ENCODE measurements at regions not wholly inside any gene's neighbourhood (a gene's known extent, or its start where the extent isn't known, plus 50 kb on each side); places are given as distances from the start of the nearest gene placed in this dataset.

DNA sequence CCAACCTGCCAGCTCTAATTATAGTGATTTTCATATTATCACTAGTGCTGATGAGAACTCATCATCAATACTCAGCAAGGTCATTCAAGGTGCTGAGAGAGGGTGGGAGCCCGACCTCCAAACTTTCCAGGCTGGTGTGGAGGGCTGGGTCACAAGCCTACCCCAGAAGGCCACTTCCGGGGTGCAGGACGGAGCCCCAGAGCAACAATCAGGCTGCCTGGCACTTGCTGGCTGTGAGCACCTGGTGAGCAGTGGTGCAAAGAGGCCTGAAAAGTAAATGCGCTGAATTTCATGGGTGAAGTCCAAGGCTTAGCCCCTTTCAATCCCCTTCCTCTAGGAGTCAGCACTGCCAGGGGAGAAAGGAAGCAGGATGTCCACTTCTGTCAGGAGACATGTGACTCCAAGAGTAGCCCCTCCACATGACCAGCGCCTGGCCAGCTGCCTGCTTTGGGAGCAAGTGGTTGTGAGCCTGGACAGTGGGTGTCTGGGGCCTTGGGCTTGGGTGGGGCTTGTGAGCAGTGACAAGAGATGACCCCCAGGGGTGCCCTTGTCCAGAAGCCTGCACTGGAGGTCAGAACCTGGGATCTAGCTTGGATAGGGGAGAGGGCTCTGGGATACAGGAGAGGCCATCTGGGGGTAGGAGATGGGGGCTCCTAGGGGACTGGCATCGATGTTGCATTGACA, 165.0 kb upstream of the TLE3 start:
- no peaks in the 10 kb centered on the region for H3K36me3 ChIP-seq (ENCODE audit: control insufficient read depth, insufficient read depth, low read length)
- no peak overlapping the region for H3K27ac ChIP-seq (ENCODE audit: low read depth, low read length)
- H3K27me3 ChIP-seq (ENCODE audit: control insufficient read depth, insufficient read depth, low read length): no peaks in the 10 kb centered on the region
- peaks cover 19% of the 10 kb centered on the region for H3K4me1 ChIP-seq (ENCODE audit: control insufficient read depth, insufficient read depth, low read length)
- H3K9ac ChIP-seq (ENCODE audit: low read length): no peak overlapping the region
- no peaks in the 10 kb centered on the region for H3K9me3 ChIP-seq (ENCODE audit: control insufficient read depth, insufficient read depth, low read depth, low read length)
- no peak overlapping the region for H3K4me3 ChIP-seq (ENCODE audit: low read depth, low read length)

DNA sequence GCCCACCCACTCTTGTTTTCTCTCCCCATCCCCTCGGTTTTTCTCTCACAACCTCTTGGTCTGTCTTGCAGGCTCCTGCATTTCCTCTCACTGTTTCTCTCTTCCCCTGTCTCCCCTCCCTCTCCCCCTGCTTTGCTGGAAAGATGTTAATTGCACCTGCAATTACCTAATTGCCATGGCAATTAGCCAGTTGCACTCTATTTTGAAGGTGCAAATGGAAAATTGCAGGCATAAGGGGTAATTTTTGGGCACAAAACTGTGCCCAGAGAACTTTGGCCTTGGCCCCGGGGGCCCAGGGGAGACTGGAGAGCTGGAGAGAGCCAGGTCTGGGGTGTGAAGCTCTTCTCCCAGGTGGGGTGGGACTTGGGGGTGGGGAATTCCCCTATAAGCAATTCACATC, 164.5 kb upstream of the TLE3 start:
- no peak overlapping the region for H3K27ac ChIP-seq (ENCODE audit: low read depth, low read length)
- peaks cover 19% of the 10 kb centered on the region for H3K4me1 ChIP-seq (ENCODE audit: control insufficient read depth, insufficient read depth, low read length)
- no peak overlapping the region for H3K9ac ChIP-seq (ENCODE audit: low read length)

DNA sequence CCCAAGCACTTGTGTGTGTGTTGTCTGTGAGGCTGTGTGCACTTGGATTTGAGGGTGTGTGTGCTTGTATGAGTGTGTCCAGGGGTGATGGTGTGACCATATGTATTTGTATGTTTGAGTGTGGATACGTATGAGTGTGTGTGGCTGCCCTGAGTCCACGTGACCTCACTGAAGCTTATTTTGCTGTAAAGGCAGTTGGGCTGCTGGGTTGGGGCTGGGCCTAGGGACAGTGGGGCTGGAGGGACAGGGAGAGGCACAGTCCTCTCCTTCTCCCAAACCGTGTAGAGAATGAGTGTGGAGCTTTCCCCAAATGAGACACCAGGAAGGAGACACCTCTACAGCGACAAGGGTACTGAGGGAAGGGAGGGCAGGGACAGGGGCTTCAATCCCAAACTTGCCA, 163.4 kb upstream of the TLE3 start:
- Histone ChIP-seq H3K27me3 (ENCODE audit: control insufficient read depth, insufficient read depth, low read length) (no peaks in the 10 kb centered on the region), H3K4me1 (ENCODE audit: control insufficient read depth, insufficient read depth, low read length) (peaks cover 15% of the 10 kb centered on the region), H3K36me3 (ENCODE audit: control insufficient read depth, insufficient read depth, low read length) (no peaks in the 10 kb centered on the region), H3K9me3 (ENCODE audit: control insufficient read depth, insufficient read depth, low read depth, low read length) (no peaks in the 10 kb centered on the region), H3K9ac (ENCODE audit: low read length) (no peak overlapping the region), H3K27ac (ENCODE audit: low read depth, low read length) (no peak overlapping the region), H3K4me3 (ENCODE audit: low read depth, low read length) (no peak overlapping the region)

More for the DNA sequence above, 164.5 kb upstream of the TLE3 start:
- Histone ChIP-seq H3K9me3 (ENCODE audit: control insufficient read depth, insufficient read depth, low read depth, low read length) (no peaks in the 10 kb centered on the region), H3K36me3 (ENCODE audit: control insufficient read depth, insufficient read depth, low read length) (no peaks in the 10 kb centered on the region), H3K27me3 (ENCODE audit: control insufficient read depth, insufficient read depth, low read length) (no peaks in the 10 kb centered on the region), H3K4me3 (ENCODE audit: low read depth, low read length) (no peak overlapping the region)

DNA sequence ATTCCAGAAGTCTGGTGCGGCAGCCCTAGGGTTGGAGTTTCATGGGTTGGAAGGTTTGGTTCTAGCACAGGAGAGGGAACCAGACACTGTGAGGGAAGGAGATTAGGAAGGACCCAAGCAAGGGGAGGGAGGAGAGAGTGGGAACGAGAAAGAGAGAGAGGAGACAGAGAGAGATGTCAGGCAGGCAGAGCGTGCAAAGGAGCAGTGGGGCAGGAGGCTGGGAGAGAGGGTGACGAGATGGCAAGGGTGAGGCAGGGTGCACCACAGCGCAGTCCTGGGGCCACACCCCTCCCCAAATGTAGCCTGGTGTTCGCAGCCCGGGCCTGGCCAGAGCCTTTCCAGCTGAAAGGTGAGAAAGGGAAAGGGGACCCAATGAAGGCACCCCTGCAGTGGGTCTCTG, 162.9 kb upstream of the TLE3 start:
- H3K4me1 ChIP-seq (ENCODE audit: control insufficient read depth, insufficient read depth, low read length): peaks cover 15% of the 10 kb centered on the region
- H3K27ac ChIP-seq (ENCODE audit: low read depth, low read length): no peak overlapping the region
- no peaks in the 10 kb centered on the region for H3K27me3 ChIP-seq (ENCODE audit: control insufficient read depth, insufficient read depth, low read length)
- H3K36me3 ChIP-seq (ENCODE audit: control insufficient read depth, insufficient read depth, low read length): no peaks in the 10 kb centered on the region
- H3K9me3 ChIP-seq (ENCODE audit: control insufficient read depth, insufficient read depth, low read depth, low read length): no peaks in the 10 kb centered on the region
- H3K9ac ChIP-seq (ENCODE audit: low read length): no peak overlapping the region
- H3K4me3 ChIP-seq (ENCODE audit: low read depth, low read length): no peak overlapping the region

DNA sequence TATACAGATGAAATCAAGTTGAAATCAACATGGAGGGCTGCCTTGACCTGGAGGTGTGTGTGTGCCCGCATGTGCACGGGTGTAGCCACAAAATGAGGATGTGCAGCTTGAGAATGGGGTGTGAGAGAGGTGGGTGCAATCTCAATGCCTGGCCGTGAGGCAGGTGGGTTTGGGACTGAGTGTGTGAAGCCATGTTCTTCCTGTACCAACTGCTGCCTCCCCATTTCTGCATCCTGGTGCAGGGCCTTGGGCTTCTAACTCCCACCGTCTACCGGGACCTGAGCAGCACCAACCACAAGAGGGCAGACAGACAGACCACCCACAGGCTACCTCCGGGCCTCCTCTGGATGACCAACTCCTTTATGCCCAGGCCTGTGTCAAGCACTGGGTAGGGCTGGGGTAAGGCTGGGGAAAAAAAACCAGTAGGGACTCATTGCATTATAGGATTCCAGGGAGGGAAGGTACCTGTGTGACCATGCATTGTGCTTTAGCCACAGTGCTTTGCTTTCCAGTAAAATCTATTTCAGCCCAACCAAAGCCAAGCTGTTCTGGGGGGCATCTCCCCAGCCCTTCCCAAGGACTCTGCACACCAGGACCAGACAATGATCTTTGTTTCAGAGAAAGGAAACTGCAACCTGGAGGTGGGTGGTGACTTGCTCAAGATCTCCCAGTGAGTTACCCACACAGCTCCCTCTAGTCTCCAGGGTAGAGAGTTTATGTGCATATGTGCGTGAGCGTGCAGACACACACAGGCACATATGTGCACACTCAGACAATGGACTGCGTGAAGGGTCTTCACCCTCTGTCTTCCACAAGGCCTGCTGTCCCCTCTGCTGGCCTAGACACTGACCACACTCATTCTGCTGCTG, 162.2 kb upstream of the TLE3 start:
- peaks cover 15% of the 10 kb centered on the region for H3K4me1 ChIP-seq (ENCODE audit: control insufficient read depth, insufficient read depth, low read length)
- no peaks in the 10 kb centered on the region for H3K27me3 ChIP-seq (ENCODE audit: control insufficient read depth, insufficient read depth, low read length)
- no peak overlapping the region for H3K27ac ChIP-seq (ENCODE audit: low read depth, low read length)
- H3K9ac ChIP-seq (ENCODE audit: low read length): no peak overlapping the region
- H3K36me3 ChIP-seq (ENCODE audit: control insufficient read depth, insufficient read depth, low read length): no peaks in the 10 kb centered on the region
- H3K4me3 ChIP-seq (ENCODE audit: low read depth, low read length): no peak overlapping the region
- H3K9me3 ChIP-seq (ENCODE audit: control insufficient read depth, insufficient read depth, low read depth, low read length): no peaks in the 10 kb centered on the region

DNA sequence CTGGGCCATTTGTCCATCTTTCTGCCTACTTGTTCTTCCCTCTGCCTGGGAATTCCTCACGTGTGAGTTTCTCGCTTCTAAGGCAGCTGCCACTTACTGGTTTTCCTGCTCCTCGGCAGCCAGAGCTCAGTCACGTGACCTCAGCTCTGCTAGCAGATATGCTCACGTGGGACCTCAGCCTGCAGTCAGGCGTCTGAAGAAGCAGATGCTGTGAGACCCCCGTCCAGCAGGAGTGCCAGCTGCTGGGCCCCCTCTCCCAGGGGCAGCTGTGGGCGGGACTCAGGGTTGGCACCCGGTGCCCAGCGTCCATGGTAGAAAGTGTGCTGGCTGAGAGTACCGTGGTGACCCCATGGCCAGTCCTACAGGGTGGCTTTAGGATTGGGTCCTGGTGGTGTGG, 161.3 kb upstream of the TLE3 start:
- Histone ChIP-seq H3K4me3 (ENCODE audit: low read depth, low read length) (no peak overlapping the region), H3K9me3 (ENCODE audit: control insufficient read depth, insufficient read depth, low read depth, low read length) (no peaks in the 10 kb centered on the region), H3K9ac (ENCODE audit: low read length) (no peak overlapping the region), H3K4me1 (ENCODE audit: control insufficient read depth, insufficient read depth, low read length) (peaks cover 13% of the 10 kb centered on the region), H3K36me3 (ENCODE audit: control insufficient read depth, insufficient read depth, low read length) (no peaks in the 10 kb centered on the region), H3K27ac (ENCODE audit: low read depth, low read length) (no peak overlapping the region), H3K27me3 (ENCODE audit: control insufficient read depth, insufficient read depth, low read length) (no peaks in the 10 kb centered on the region)

DNA sequence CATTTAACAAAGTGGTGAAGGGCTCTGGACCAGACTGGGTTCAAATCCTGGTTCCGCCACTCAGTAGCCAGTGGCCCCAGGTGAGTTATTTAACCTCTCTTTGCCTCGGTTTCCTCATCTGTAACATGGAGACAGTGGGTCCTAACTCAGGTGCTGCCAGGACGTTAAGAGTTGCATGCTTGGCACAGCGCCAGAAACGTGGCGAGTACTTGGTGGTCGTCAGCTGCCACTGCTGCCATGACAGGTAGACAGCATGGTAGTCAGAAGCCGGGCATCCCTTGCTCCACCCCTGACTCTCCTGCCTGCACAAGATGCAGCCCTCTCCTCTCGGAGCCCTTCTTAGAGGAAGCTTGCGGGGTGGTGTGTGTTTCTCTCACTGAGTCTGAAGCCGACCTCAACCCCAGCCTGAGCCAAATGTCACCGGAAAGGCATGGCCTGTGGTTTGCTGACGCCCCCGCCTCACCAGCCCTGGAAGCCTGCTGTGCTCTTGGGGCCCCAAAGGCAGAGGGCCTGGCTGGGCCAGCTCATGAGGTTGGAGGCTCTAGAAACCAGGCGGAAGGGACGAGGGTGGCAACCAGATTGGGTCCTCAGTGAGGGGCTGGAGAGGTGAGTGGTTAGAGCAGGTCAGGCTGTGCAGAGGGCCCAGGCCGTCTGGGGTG, 160.8 kb upstream of the TLE3 start:
- Histone ChIP-seq H3K27me3 (ENCODE audit: control insufficient read depth, insufficient read depth, low read length) (no peaks in the 10 kb centered on the region), H3K36me3 (ENCODE audit: control insufficient read depth, insufficient read depth, low read length) (no peaks in the 10 kb centered on the region), H3K4me1 (ENCODE audit: control insufficient read depth, insufficient read depth, low read length) (peaks cover 7% of the 10 kb centered on the region; the same call in 1 of the 2 replicates), H3K9ac (ENCODE audit: low read length) (no peak overlapping the region), H3K27ac (ENCODE audit: low read depth, low read length) (no peak overlapping the region), H3K9me3 (ENCODE audit: control insufficient read depth, insufficient read depth, low read depth, low read length) (no peaks in the 10 kb centered on the region), H3K4me3 (ENCODE audit: low read depth, low read length) (no peak overlapping the region)

DNA sequence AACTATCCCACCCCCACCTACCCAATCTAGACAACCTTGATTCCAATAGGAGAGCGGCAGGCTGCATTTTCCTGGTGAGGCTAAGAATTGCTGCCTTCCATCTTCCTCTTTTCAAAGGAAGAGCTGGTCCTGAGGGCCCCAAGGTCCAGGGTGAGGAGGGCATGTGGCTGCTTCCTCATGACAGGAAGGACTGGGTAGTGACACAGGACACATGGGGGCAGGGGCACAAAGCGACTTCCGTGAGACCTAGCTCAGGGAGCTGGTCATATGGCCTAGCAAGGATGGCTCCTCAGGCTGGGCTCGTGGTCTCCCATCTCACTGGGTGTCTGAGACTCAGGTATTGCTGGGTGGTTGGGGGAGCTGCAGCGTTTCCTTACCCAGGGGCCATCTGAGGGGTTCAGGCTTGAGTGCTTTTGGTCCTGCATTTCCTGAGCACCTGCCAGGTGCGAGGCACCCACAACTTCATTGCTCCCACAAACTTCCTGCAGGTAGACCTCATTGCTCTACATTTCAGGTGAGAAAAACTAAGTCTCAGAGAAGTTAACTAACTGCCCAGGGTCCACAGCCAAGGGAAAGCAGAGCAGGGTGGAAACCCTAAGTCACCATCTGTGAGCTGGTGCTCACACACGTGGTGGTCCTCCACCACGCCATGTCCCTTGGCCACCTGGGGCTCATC, 160.0 kb upstream of the TLE3 start:
- Histone ChIP-seq H3K27ac (ENCODE audit: low read depth, low read length) (no peak overlapping the region), H3K4me3 (ENCODE audit: low read depth, low read length) (no peak overlapping the region), H3K9ac (ENCODE audit: low read length) (no peak overlapping the region), H3K36me3 (ENCODE audit: control insufficient read depth, insufficient read depth, low read length) (no peaks in the 10 kb centered on the region), H3K4me1 (ENCODE audit: control insufficient read depth, insufficient read depth, low read length) (peaks cover 5% of the 10 kb centered on the region; the same call in 1 of the 2 replicates), H3K9me3 (ENCODE audit: control insufficient read depth, insufficient read depth, low read depth, low read length) (no peaks in the 10 kb centered on the region), H3K27me3 (ENCODE audit: control insufficient read depth, insufficient read depth, low read length) (no peaks in the 10 kb centered on the region)

DNA sequence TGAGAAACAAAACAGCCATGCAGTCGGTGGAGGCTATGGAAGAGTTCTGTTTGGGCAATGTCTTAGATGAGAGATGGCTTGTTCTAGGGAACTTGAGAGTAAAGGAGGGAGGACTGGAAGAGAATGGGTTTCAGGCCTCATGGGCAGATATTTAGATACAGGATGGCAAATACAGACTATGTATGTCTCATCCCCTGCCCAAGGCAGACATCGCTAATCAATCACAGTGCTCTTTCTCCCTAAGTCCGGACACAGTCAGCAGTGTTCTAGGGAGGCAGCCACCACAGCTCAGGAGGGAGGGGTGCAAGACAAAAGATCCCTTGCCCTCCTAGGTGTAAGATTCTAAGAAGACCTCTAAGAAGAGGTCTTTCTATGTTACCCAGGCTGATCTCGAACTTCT, 159.3 kb upstream of the TLE3 start:
- H3K27me3 ChIP-seq (ENCODE audit: control insufficient read depth, insufficient read depth, low read length): no peaks in the 10 kb centered on the region
- no peak overlapping the region for H3K4me3 ChIP-seq (ENCODE audit: low read depth, low read length)
- H3K4me1 ChIP-seq (ENCODE audit: control insufficient read depth, insufficient read depth, low read length): peaks cover 5% of the 10 kb centered on the region; the same call in 1 of the 2 replicates
- H3K36me3 ChIP-seq (ENCODE audit: control insufficient read depth, insufficient read depth, low read length): no peaks in the 10 kb centered on the region
- no peak overlapping the region for H3K9ac ChIP-seq (ENCODE audit: low read length)
- H3K27ac ChIP-seq (ENCODE audit: low read depth, low read length): no peak overlapping the region
- H3K9me3 ChIP-seq (ENCODE audit: control insufficient read depth, insufficient read depth, low read depth, low read length): no peaks in the 10 kb centered on the region

DNA sequence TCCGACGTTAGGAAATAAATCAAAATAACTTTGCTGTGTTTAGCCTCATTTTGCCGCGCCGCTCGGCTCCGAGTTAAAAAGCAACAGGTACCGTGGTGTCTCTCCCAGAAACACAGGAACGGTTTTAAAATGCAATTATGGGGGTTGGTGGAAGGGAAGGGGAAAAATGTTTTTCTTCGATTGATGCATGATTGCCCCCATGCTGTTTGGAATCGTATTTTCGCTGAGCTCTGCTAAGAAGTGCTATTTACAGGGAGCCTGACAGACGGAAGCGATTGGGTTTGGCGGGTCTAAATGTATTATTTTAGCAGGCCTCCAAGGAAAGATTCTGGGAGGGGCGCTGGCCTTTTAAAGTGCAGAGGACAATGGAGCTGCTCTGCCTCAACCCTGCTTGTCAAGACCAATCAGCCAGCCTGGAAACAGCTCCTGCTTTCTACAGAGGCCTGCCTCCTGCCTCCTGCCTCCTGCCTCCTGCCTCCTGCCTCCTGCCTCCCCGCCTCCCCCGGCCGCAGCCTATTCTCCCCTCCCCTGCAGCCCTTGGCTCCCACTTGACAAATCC, 156.7 kb upstream of the TLE3 start:
- Histone ChIP-seq H3K4me1 (ENCODE audit: control insufficient read depth, insufficient read depth, low read length) (peaks cover 18% of the 10 kb centered on the region), H3K27ac (ENCODE audit: low read depth, low read length) (no peak overlapping the region), H3K9me3 (ENCODE audit: control insufficient read depth, insufficient read depth, low read depth, low read length) (no peaks in the 10 kb centered on the region), H3K36me3 (ENCODE audit: control insufficient read depth, insufficient read depth, low read length) (no peaks in the 10 kb centered on the region), H3K4me3 (ENCODE audit: low read depth, low read length) (no peak overlapping the region), H3K27me3 (ENCODE audit: control insufficient read depth, insufficient read depth, low read length) (no peaks in the 10 kb centered on the region), H3K9ac (ENCODE audit: low read length) (no peak overlapping the region)
